Duodenal mucosa (tissue), 2 donors: ENCODE measurements at regions not wholly inside any gene's neighbourhood (a gene's known extent, or its start where the extent isn't known, plus 50 kb on each side); places are given as distances from the start of the nearest gene placed in this dataset.

Experiments used
- H3K27ac ChIP-seq: one replicate; pipeline ENCODE4 v1.7.0; 2013; ENCODE audit warnings: low read depth, low read length
- H3K27me3 ChIP-seq, 2 donors: one replicate each; pipeline ENCODE4 v1.7.0; 2013; ENCODE audit warnings: low read length in 2 of 2, control low read depth in 1 of 2; ENCODE audit not compliant: insufficient read depth in 2 of 2, control insufficient read depth in 1 of 2
- H3K36me3 ChIP-seq, 2 donors: one replicate each; pipeline ENCODE4 v1.7.0; 2013; ENCODE audit warnings: low read length in 2 of 2, control low read depth in 1 of 2; ENCODE audit not compliant: insufficient read depth in 2 of 2, control insufficient read depth in 1 of 2
- H3K4me1 ChIP-seq, 2 donors: one replicate each; pipeline ENCODE4 v1.7.0; 2013; ENCODE audit warnings: low read length in 2 of 2, control low read depth in 1 of 2; ENCODE audit not compliant: insufficient read depth in 2 of 2, control insufficient read depth in 1 of 2
- H3K4me3 ChIP-seq, 2 donors: one replicate each; pipeline ENCODE4 v1.7.0; 2013; ENCODE audit warnings: low read length in 2 of 2, low read depth in 1 of 2
- H3K9ac ChIP-seq, 2 donors: one replicate each; pipeline ENCODE4 v1.7.0; 2013; ENCODE audit warnings: low read length in 2 of 2, low read depth in 1 of 2
- H3K9me3 ChIP-seq, 2 donors: one replicate each; pipeline ENCODE4 v1.7.0; 2013; ENCODE audit warnings: low read length in 2 of 2, control low read depth in 1 of 2; ENCODE audit not compliant: control insufficient read depth in 1 of 2

DNA sequence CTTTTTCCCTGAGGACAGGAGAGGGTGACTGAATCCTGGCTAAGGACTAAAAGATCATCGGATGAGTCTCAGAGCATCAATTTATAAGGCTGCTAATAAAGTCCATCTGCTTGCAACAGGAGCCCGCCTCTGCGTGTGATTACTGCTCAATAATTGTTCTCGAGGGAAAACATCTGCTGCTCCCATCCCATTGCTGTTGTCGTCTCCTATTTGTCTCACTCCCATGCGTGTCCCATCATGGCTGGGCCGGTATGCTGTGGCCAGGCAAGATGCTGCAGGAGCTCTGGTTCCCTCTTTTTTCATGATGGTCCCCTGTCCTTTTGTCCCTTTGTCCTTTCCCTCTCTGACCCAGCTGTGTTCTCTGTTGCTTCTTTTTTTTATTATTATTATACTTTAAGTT lies 121.2 kb downstream of the SPATA19 start:
- no peak overlapping the region for H3K9ac ChIP-seq
- no peak overlapping the region for H3K4me3 ChIP-seq
- no peaks in the 10 kb centered on the region for H3K36me3 ChIP-seq
- H3K9me3 ChIP-seq = no peaks in the 10 kb centered on the region
- H3K4me1 ChIP-seq = no peaks in the 10 kb centered on the region
- no peaks in the 10 kb centered on the region for H3K27me3 ChIP-seq
- no peak overlapping the region for H3K27ac ChIP-seq

DNA sequence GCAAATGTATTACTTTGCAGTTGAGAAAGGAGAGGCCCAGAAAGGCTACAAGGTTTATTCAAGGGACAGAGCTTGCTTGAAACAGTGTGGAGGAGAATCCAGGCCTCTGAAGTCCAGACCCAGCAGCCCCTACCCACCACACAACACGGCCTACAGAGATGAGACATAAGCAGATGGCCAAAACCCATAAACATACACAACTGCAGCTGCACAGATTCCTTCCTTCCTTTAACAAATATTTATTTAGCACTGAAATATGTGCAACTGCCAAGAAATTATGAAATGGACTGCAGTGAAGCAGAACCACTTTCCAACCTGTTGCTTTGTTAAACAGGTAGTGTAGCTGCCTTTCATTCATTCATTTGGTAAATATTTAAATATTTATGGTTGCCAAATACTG lies 122.3 kb downstream of the SPATA19 start:
- Histone ChIP-seq H3K4me1 (no peaks in the 10 kb centered on the region), H3K4me3 (no peak overlapping the region), H3K27me3 (no peaks in the 10 kb centered on the region), H3K9ac (no peak overlapping the region), H3K9me3 (no peaks in the 10 kb centered on the region), H3K36me3 (no peaks in the 10 kb centered on the region), H3K27ac (no peak overlapping the region)

DNA sequence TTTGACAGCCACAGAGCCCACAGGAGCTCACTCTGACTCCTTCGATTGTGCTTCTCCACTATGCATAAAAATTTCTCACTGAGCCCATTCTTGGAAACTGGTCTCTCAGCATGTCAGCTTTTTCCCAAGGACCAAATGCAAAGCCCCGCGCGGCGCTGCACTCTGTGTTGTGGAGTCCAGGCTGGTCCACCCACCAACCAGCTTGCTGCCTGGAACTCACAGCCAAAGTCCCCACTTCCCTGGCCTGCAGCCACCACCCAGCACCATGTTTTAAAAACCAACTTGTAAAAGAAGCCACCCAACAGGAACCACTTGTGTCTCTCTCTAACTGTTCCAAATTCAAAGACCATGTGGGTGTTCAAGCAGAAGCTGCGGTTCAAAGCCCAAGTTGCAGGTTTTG lies 124.4 kb downstream of the SPATA19 start:
- Histone ChIP-seq H3K36me3 (no peaks in the 10 kb centered on the region), H3K4me3 (no peak overlapping the region), H3K27ac (no peak overlapping the region), H3K4me1 (no peaks in the 10 kb centered on the region), H3K9ac (no peak overlapping the region), H3K9me3 (no peaks in the 10 kb centered on the region), H3K27me3 (no peaks in the 10 kb centered on the region)

DNA sequence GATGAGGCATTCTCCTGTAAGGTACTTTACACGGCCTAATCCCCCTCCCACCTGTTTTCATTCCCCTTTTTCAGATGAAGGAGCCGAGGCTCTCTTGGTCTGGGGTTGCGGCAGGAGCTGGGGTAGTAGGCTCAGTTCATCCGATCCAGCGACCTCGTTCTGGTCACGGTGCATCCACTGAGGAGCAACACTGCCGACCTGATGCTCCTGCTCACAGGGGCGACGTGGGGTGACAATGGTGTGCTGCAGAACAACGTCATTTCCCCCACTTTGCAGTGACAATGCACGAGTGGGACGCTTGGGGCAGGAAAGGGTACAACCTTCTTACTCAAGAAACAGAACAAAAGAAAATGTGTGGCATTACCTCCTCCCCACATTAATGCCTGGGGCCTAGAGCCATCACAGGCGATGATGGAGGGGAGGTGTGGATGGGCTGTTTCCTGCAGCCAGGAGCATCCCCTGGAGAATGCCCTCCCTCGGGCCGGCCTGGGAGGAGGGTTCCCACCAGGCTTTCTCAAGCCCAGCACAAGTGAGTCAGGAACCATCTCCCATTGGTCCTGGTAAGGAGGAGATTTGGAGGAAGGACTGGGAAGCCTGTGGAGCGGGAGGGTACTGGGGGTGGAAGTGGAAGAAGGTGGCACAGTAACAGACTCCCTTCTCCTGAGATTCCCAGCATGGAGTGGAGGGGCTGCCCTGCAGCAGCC lies 125.6 kb downstream of the SPATA19 start:
- Histone ChIP-seq H3K27me3 (no peaks in the 10 kb centered on the region), H3K36me3 (no peaks in the 10 kb centered on the region), H3K9me3 (no peaks in the 10 kb centered on the region)

DNA sequence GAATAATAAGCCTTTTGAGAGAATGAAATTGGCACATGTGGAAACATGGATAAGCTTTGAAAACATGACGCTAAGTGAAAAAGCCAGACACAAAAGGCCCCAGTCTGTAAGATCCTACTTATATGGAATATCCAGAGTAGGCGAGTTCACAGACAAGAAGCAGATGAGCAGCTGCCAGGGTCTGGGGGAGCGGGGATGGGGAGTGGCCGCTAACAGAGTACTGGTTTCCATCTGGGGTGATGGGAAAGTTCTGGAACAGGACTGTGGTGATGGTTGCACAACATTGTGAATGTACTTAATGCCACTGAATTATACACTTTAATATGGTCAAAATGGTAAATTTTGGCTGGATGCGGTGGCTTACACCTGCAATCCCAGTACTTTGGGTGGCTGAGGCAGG lies 126.5 kb downstream of the SPATA19 start:
- no peak overlapping the region for H3K4me3 ChIP-seq
- H3K4me1 ChIP-seq = no peaks in the 10 kb centered on the region
- H3K27ac ChIP-seq = no peak overlapping the region
- H3K27me3 ChIP-seq = peaks cover 0 to 2% of the 10 kb centered on the region in 2 donors
- H3K36me3 ChIP-seq = no peaks in the 10 kb centered on the region
- H3K9ac ChIP-seq = no peak overlapping the region
- no peaks in the 10 kb centered on the region for H3K9me3 ChIP-seq

More for the DNA sequence above, 125.6 kb downstream of the SPATA19 start:
- no peak overlapping the region for H3K27ac ChIP-seq
- H3K4me1 ChIP-seq = no peaks in the 10 kb centered on the region
- no peak overlapping the region for H3K9ac ChIP-seq
- no peak overlapping the region for H3K4me3 ChIP-seq

DNA sequence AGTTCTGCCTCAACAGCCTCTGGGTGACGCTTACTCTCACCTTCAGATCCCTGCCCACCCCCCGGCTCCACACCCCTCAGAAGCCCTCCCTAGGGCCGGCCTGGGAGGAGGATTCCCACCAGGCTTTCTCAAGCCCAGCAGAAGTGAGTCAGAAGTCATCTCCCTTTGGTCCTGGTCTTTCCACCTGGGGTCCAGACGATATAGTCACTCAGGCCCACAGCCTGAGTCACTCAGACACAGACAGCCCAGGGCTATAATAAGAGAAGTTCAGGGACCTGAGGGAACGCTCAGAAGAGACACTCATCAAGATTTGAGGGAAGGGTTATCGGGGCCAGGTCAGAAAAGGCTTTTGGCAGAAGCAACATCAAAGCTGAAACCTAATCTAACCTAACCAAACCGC lies 127.1 kb downstream of the SPATA19 start:
- no peaks in the 10 kb centered on the region for H3K4me1 ChIP-seq
- H3K4me3 ChIP-seq = no peak overlapping the region
- no peak overlapping the region for H3K9ac ChIP-seq
- no peaks in the 10 kb centered on the region for H3K9me3 ChIP-seq
- no peaks in the 10 kb centered on the region for H3K36me3 ChIP-seq
- peaks cover 0 to 2% of the 10 kb centered on the region in 2 donors for H3K27me3 ChIP-seq
- no peak overlapping the region for H3K27ac ChIP-seq

DNA sequence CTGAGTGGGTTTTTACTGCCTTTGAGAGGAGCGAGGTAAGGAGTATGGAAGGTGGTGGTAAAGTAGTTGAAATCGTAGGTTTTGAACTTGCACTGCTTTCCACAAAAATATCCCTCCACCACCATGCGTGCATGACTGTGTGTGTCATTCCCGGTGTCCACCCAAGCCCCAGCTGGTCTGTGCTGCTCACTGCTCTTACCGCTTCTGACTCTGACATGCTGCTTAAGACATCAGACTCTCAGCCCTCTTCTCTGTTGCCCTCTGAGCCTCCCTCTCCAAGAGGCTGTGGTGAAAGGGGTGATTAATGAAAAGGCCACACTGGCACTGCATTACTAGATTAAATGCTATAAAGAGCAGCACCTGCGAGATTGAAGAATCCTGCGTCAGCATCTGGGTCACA lies 128.7 kb downstream of the SPATA19 start:
- Histone ChIP-seq H3K4me3 (no peak overlapping the region), H3K27me3 (peaks cover 0 to 2% of the 10 kb centered on the region in 2 donors), H3K9me3 (no peaks in the 10 kb centered on the region), H3K27ac (no peak overlapping the region), H3K4me1 (peaks cover 0 to 2% of the 10 kb centered on the region in 2 donors), H3K36me3 (no peaks in the 10 kb centered on the region), H3K9ac (no peak overlapping the region)

DNA sequence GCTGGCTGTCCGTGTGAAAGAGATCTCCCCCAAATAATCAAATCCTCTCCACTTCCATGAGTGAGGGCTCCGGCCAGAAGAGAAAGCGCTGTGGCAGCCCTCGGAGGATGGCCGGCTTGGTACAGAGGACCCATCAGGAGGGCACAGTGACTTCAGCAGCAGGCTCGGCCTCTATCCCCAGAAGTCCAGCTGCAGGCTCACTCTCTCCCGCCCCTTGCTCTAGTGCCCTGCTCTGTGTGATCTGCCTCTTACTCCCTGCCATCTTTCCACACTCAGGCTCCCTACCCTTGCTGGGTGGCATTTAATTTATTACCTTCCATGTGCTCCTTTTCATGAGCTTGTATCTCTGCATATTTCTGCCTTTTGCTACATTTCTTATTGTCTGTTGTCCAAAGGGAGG lies 129.7 kb downstream of the SPATA19 start:
- no peak overlapping the region for H3K9ac ChIP-seq
- H3K36me3 ChIP-seq = no peaks in the 10 kb centered on the region
- peaks cover 0 to 4% of the 10 kb centered on the region in 2 donors for H3K4me1 ChIP-seq
- H3K27ac ChIP-seq = no peak overlapping the region
- peaks cover 0 to 2% of the 10 kb centered on the region in 2 donors for H3K27me3 ChIP-seq
- no peak overlapping the region for H3K4me3 ChIP-seq
- no peaks in the 10 kb centered on the region for H3K9me3 ChIP-seq

DNA sequence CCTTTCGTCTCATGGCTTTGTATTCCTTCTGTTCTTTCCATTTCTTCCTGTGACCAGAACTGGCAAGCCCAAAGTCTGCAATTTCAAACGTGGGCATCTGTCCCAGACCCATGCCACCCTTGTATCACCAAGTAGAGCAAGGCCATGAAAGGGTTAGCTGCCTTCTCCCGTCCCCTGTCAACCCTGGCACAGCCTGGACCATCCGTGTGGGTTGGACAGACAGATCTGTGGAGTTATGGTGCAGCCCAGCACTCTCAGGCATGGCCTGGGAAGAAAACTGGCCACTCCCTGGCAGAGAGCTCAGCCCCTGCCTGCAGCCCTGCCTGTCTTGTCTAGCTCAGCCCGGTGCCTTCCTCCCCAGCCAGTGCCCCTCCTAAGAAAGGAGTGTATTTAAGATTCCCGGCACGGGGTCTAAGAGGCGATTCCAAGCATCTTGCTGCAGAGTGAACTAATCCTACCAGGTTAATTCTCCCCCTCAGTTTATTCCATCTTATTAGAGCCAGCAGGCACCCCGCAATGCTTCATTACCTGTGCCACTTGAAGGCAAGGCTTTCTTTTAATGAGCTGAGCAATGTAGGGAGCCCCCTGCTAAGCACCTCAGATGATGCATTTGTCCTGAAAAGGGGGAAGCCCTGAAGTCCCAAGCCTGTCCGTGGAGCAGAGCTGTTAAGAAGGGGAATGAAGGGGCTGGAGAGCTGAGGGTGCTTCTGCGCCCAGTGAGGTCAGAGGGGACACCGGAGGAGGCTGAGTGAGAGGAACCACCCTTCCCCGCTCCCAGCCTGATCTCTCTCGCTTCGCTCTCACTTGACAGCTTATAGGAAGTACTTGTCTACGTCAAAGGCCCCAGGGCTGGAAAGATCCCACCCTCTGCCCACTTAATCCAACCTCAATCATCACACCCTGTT lies 130.6 kb downstream of the SPATA19 start:
- Histone ChIP-seq H3K4me3 (no peak overlapping the region), H3K9ac (no peak overlapping the region), H3K9me3 (no peaks in the 10 kb centered on the region), H3K36me3 (no peaks in the 10 kb centered on the region), H3K27ac (no peak overlapping the region), H3K27me3 (peaks cover 0 to 2% of the 10 kb centered on the region in 2 donors), H3K4me1 (peaks cover 0 to 4% of the 10 kb centered on the region in 2 donors)

DNA sequence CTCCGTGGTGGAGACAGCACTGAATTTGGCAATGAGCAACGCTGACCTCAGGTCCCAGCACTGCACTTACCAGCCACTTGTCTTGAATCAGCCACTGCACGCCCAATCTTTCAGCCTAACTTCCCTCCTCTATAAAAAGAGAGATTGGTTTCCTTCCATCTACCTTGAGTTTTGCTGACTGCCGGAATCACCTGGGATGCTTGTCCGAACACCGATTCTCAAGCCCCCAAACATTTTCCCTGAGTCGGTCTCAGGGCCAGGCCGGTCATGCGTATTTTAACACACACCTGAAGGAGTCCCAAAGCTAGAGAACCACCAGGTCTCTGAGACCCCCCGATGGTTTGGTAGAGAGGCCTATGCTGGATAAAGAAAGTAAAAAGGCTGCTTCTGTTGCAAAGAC lies 131.5 kb downstream of the SPATA19 start:
- Histone ChIP-seq H3K9ac (no peak overlapping the region), H3K27me3 (peaks cover 0 to 2% of the 10 kb centered on the region in 2 donors), H3K27ac (no peak overlapping the region), H3K36me3 (no peaks in the 10 kb centered on the region), H3K4me1 (peaks cover 0 to 4% of the 10 kb centered on the region in 2 donors), H3K9me3 (no peaks in the 10 kb centered on the region), H3K4me3 (no peak overlapping the region)
